BLaER1 (cell line): ENCODE measurements at regions not wholly inside any gene's neighbourhood (a gene's known extent, or its start where the extent isn't known, plus 50 kb on each side); places are given as distances from the start of the nearest gene placed in this dataset.
A peak's percentile ranks its signal among the peaks of the same experiment; 100 is the strongest.

Source experiments
- H3K27ac ChIP-seq: shearing (Covaris generic); formaldehyde crosslinking; 2 replicates; pipeline ENCODE4 v1.8.1; 2022
- H3K27me3 ChIP-seq: shearing (Covaris generic); formaldehyde crosslinking; 2 replicates; pipeline ENCODE4 v1.8.1; 2022
- H3K36me3 ChIP-seq: shearing (Covaris generic); formaldehyde crosslinking; 2 replicates; pipeline ENCODE4 v1.8.1; 2022
- H3K4me1 ChIP-seq: shearing (Covaris generic); formaldehyde crosslinking; 2 replicates; pipeline ENCODE4 v1.8.1; 2022
- H3K4me2 ChIP-seq: shearing (Covaris generic); formaldehyde crosslinking; 2 replicates; pipeline ENCODE4 v1.8.1; 2022
- H3K4me3 ChIP-seq: shearing (Covaris generic); formaldehyde crosslinking; 2 replicates; pipeline ENCODE4 v1.8.1; 2022
- H3K9ac ChIP-seq: shearing (Covaris generic); formaldehyde crosslinking; 2 replicates; pipeline ENCODE4 v1.8.1; 2022
- H3K9me3 ChIP-seq: shearing (Covaris generic); formaldehyde crosslinking; 2 replicates; pipeline ENCODE4 v1.8.1; 2022
- H4K20me1 ChIP-seq: shearing (Covaris generic); formaldehyde crosslinking; 2 replicates; pipeline ENCODE4 v1.8.1; 2022
- Cebpa-rat ChIP-seq: shearing (Covaris generic); IDR thresholded peaks from 2 replicates; pipeline ENCODE4 v1.8.1; 2022

DNA sequence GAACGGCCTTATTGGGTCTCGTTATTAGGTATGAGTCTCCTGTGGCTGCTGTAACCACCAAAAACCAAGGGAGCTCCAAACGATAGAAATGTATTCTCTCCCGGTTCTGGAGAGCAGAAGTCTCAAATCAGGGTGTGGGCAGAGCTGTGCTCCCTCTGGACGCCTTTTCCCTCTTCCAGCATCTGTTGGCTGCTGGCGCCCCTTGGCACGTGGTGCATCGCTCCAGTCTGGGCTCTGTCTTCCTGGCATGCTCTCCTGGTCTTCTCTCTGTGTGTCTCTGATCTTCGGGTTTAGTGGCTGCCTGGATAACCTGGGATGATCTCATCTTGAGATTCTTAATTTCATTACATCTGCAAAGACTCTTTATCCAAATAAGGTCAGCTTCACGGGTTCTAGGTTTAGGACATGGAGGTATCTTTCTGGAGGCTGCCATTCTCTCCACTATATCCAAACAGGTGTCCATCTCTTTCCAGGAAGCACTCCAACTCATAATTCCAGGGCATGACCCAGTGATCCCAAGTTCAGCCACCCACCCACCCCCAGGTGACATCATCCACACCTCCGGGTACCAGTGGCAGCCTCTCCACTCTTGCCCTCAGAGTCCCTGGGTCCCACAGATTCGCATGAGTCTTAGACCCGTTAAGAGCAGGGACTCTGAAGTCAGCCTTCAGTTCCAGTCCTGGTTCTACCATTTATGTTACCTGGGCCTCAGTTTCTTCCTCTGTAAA lies 145.5 kb upstream of the FOXF1 start:
- Histone ChIP-seq H3K9me3 (no peaks in the 10 kb centered on the region), H3K27ac (no peak overlapping the region), H3K27me3 (peaks cover 24% of the 10 kb centered on the region), H4K20me1 (no peaks in the 10 kb centered on the region), H3K4me2 (peak overlapping the region; percentile 55), H3K9ac (no peak overlapping the region), H3K36me3 (no peaks in the 10 kb centered on the region), H3K4me1 (peaks cover 9% of the 10 kb centered on the region), H3K4me3 (no peak overlapping the region)
- TF ChIP-seq Cebpa-rat, result no peak

DNA sequence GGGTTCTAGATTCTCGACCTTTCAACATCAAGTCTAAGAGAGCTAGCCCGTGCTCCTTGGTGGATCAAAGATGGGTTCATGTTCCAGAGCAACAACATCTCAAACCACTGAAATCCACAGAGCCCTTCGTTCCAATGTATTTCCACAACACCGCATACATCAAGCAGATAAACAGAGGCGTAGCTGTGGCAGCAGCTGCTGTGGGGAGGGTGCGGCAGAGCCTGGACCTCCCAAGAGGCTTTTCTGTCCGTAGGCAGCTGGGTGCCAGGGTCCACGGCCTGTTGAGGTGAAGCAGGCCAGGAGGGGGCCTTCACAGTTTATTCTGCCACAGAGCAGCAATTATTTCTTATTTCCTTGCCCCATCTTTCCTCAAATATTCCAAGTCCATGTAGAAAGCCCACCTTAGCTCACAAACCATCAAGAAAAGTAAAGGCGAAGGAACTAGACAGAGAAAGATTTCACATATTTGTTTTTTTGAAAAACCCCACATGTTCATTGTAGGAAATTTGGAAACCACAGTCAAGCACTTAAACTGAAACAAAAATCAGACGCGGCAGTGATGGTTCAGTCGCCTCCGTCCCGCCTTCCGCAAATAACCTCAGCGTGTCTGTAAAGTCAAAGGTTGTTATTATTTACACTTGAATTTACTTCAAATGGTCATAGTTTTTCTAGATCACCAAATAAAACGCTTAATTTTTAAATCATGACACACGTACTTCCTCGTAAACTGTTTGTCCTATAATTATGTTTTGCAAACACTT lies 144.6 kb upstream of the FOXF1 start:
- Histone ChIP-seq H3K9me3 (no peaks in the 10 kb centered on the region), H3K27me3 (peaks cover 24% of the 10 kb centered on the region), H3K4me3 (no peak overlapping the region), H3K27ac (no peak overlapping the region), H3K36me3 (no peaks in the 10 kb centered on the region), H3K4me2 (peak overlapping the region; percentile 55), H4K20me1 (no peaks in the 10 kb centered on the region), H3K9ac (no peak overlapping the region), H3K4me1 (peaks cover 9% of the 10 kb centered on the region)
- TF ChIP-seq Cebpa-rat, result no peak

DNA sequence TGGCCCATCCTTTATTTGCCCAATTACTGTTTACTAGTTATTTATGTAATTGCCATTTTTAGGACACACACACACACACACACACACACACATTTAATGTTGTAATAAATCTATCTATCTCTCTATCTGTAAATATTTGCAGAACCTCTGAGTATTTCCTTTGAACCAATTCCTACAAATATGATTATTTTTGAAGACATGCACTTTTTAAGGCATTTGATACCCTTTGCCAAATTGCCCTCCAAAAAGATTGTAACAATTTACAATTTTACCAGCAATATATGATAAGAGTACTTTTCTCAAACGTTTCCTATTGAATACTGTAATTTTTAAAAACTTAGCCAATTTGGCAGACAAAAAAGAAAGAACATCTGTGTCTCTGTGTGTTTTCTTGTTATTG lies 143.8 kb upstream of the FOXF1 start:
- Histone ChIP-seq H4K20me1 (no peaks in the 10 kb centered on the region), H3K27ac (no peak overlapping the region), H3K4me3 (no peak overlapping the region), H3K4me1 (peaks cover 9% of the 10 kb centered on the region), H3K36me3 (no peaks in the 10 kb centered on the region), H3K27me3 (peaks cover 24% of the 10 kb centered on the region), H3K9ac (no peak overlapping the region), H3K4me2 (no peak overlapping the region), H3K9me3 (no peaks in the 10 kb centered on the region)
- no peak for TF ChIP-seq Cebpa-rat

DNA sequence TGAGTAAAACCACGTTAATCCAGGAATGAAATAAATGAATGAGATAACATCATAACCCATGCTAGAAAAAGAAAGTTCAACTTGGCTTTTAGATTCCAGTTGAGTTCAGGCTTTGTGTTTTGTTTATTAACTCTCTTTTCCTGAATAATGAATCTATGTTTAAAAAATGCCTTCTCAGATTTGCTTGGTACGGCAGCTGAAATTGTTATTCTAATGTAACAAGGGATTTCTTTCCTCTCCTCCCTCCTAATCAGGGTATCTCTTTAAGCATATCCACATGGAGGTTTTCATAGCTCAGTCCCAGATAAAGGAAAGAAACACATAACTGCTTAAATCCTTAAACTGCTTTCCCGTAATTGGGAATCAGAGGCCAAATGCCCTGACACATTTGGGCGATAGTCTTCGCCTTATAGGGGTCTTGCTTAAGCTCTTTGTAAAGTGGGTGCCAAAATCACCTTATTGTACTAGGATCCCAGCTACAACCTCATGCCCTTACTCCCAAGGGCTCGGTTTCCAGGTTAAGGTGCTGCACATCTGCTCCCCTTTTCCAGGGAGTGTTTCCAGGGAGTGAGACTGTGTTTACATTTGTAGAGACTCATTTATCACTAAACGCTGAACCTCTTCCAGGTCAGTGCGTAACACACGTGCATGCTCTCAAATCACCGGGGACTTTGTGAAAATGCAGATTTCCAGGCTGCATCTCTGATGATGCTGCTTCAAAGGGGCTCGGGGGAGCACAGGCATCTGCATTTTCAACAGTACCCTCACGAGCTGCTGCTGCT lies 142.8 kb upstream of the FOXF1 start:
- Histone ChIP-seq H3K27me3 (peaks cover 24% of the 10 kb centered on the region), H3K27ac (no peak overlapping the region), H3K36me3 (no peaks in the 10 kb centered on the region), H3K4me2 (no peak overlapping the region), H4K20me1 (no peaks in the 10 kb centered on the region), H3K9me3 (no peaks in the 10 kb centered on the region), H3K4me3 (no peak overlapping the region), H3K9ac (no peak overlapping the region), H3K4me1 (peaks cover 9% of the 10 kb centered on the region)
- no peak for TF ChIP-seq Cebpa-rat

DNA sequence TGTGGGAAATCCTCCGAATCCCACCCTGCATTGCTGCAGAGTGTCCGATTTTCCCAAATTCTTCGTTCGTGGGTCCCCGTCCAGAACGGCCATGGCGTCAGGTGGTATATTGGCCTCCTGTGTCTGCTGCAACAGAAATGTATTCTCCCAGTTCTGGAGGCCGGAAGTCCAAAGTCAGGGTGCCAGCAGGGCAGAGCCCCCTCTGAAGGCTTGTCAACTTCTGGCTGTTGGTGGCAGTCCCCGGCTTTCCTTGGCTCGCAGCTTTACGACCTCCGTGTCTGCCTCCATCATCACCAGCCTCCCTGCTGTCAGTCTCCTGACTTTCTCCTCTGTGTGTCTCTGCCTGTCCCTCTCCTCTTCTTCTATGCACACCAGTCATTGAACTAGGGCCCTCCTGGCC lies 142.1 kb upstream of the FOXF1 start:
- peaks cover 24% of the 10 kb centered on the region for H3K27me3 ChIP-seq
- no peak overlapping the region for H3K27ac ChIP-seq
- peaks cover 6% of the 10 kb centered on the region; the same call in 1 of the 2 replicates for H3K9me3 ChIP-seq
- H4K20me1 ChIP-seq, result no peaks in the 10 kb centered on the region
- no peak overlapping the region for H3K4me2 ChIP-seq
- no peak overlapping the region for H3K9ac ChIP-seq
- no peaks in the 10 kb centered on the region for H3K36me3 ChIP-seq
- H3K4me3 ChIP-seq, result no peak overlapping the region
- peaks cover 9% of the 10 kb centered on the region for H3K4me1 ChIP-seq
- TF ChIP-seq Cebpa-rat, result no peak

DNA sequence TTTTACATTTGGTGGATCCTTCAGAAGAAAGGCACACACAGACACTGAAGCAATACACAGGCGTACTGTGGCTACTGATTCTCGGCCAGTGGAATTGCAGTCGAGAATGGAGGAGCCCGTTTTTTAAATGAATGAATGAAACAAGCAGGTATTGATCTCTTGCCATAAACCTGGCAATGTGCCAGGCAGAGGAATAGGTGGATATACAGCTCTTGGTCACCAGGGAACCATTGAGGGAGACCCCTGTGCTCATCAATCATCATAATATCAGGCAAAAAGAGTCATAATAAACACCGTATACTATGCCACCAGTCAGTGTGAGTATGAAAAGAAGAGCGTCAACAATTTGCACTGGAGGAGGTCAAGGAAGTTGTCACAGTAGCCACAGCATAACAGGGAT lies 140.3 kb upstream of the FOXF1 start:
- H3K36me3 ChIP-seq, result no peaks in the 10 kb centered on the region
- H3K4me1 ChIP-seq, result peaks cover 8% of the 10 kb centered on the region
- TF ChIP-seq Cebpa-rat, result no peak
- no peak overlapping the region for H3K27ac ChIP-seq
- peaks cover 22% of the 10 kb centered on the region for H3K9me3 ChIP-seq
- no peak overlapping the region for H3K4me2 ChIP-seq
- H4K20me1 ChIP-seq, result no peaks in the 10 kb centered on the region
- peaks cover 12% of the 10 kb centered on the region for H3K27me3 ChIP-seq
- no peak overlapping the region for H3K9ac ChIP-seq
- H3K4me3 ChIP-seq, result no peak overlapping the region

DNA sequence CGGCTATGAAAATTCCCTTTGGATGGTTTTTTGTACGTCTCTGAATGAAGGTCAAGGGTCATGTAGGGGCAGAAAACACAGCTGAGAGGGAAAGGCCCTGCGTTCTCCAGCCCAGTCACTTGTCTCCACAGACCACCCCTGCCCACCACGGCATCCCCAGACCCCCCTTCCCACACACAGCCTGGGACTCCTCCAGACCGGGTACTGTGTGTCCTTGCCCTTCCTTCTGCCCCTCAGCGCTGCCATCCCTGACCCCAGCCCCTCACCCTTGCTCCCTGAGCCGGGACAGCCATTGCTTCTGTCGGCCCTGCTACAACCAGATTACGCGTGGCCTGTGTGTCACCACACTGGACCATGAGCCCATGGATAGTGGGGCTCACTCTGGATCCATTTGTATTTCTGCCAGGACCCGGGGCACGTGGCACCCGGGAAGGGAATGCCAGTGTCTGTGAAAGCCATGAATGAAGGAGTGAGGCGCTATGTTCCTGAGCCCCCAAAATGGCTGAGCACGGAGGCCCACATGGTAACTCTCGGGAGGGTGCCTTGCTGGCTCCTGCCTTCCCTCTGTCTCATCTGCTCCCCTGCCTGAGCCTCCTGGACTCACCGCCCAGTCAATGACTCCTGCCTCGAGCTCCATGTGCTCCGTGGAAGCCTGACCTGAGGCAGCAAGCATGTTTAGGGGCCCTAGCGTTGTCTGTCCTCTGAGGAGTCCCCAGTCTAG lies 139.1 kb upstream of the FOXF1 start:
- Histone ChIP-seq H3K27ac (no peak overlapping the region), H3K4me1 (no peaks in the 10 kb centered on the region), H3K9me3 (peaks cover 22% of the 10 kb centered on the region), H3K36me3 (no peaks in the 10 kb centered on the region), H3K9ac (no peak overlapping the region), H3K4me3 (no peak overlapping the region), H3K4me2 (no peak overlapping the region), H4K20me1 (no peaks in the 10 kb centered on the region), H3K27me3 (peaks cover under 1% of the 10 kb centered on the region; the same call in 1 of the 2 replicates)
- TF ChIP-seq Cebpa-rat, result no peak

DNA sequence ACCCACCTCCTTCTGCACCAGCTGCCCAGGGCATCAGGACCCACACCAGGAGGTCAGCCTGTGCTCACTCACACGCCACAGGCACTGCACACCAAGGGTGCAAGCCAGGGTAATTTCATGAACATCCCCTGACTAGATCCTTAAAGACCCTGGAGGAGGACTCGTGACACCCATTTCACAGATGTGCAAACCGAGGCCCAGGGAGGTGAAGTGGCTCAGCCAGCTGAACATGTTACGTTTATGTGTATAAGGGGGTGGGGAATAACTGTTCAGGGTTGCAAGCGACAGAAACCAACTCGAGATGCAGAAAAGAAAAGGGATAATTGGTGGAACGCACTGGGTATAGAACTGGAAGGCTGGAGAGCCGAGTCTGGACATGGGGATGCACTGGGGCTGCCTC lies 138.1 kb upstream of the FOXF1 start:
- H3K4me2 ChIP-seq, result no peak overlapping the region
- H3K27me3 ChIP-seq, result no peaks in the 10 kb centered on the region
- H3K9me3 ChIP-seq, result peaks cover 22% of the 10 kb centered on the region
- no peak overlapping the region for H3K4me3 ChIP-seq
- no peak for TF ChIP-seq Cebpa-rat
- H4K20me1 ChIP-seq, result no peaks in the 10 kb centered on the region
- no peak overlapping the region for H3K9ac ChIP-seq
- no peak overlapping the region for H3K27ac ChIP-seq
- H3K4me1 ChIP-seq, result no peaks in the 10 kb centered on the region
- no peaks in the 10 kb centered on the region for H3K36me3 ChIP-seq

DNA sequence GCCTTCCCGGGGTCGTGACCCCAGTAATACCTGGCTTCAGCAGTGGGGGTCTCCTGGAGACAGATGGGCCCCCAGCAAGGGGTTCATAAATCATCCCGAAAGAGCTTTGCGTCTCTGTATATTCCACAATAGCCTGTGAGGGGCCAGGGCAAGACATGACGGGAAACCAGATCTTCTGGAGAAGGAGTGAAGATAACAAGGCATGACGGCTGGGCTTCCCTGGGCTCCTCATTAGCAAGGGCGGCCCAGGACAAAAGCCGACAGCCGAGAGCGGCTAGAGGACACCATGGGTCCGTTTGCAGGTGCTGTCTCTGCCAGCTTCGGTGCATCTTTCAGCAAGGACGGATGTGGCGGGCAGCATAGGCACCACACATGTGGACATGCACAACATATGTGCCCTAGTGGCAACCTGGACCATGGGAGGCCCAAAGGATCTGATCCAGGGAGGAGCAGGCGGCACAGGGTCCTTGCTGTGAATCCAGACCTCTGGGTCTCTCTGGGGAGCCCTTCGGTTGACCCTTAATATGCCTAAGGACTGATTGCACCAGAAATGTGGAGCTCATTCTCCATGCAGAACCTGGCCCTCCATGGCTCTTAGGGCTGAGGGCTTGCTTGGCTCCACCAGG lies 136.9 kb upstream of the FOXF1 start:
- Histone ChIP-seq H3K27ac (no peak overlapping the region), H3K4me3 (no peak overlapping the region), H3K4me1 (peaks cover 7% of the 10 kb centered on the region), H3K4me2 (no peak overlapping the region), H3K9ac (no peak overlapping the region), H4K20me1 (no peaks in the 10 kb centered on the region), H3K9me3 (peaks cover 22% of the 10 kb centered on the region), H3K27me3 (no peaks in the 10 kb centered on the region), H3K36me3 (no peaks in the 10 kb centered on the region)
- TF ChIP-seq Cebpa-rat, result no peak
